Endodermal cell (in vitro differentiated cells): ENCODE measurements at regions not wholly inside any gene's neighbourhood (a gene's known extent, or its start where the extent isn't known, plus 50 kb on each side); places are given as distances from the start of the nearest gene placed in this dataset.
"Not testable (repeated sequence)": the region's sequence is repeated elsewhere in the genome, so short reads cannot be mapped to it uniquely, and the experiment has no call there.

ENCODE experiments used
- DNase-seq: peaks from one replicate; pipeline ENCODE4 v3.0.0-alpha.2; 2017
- H3K27ac ChIP-seq: 2 replicates; pipeline ENCODE4 v1.5.1; 2013; ENCODE audit warnings: mild to moderate bottlenecking, low read depth, low read length, moderate library complexity
- H3K27me3 ChIP-seq: 2 replicates; pipeline ENCODE4 v1.6.1; 2013; ENCODE audit warnings: mild to moderate bottlenecking, low read length, moderate library complexity; ENCODE audit not compliant: insufficient read depth, control insufficient read depth, poor library complexity, severe bottlenecking
- H3K36me3 ChIP-seq: 2 replicates; pipeline ENCODE4 v1.7.0; 2013; ENCODE audit warnings: mild to moderate bottlenecking, low read length, moderate library complexity; ENCODE audit not compliant: control insufficient read depth, insufficient read depth
- H3K4me1 ChIP-seq: one replicate; pipeline ENCODE4 v1.7.0; 2013; ENCODE audit warnings: low read length; ENCODE audit not compliant: control insufficient read depth, insufficient read depth
- H3K4me3 ChIP-seq: 2 replicates; pipeline ENCODE4 v1.5.1; 2013; ENCODE audit warnings: mild to moderate bottlenecking, low read length, moderate library complexity
- H3K9ac ChIP-seq: 2 replicates; pipeline ENCODE4 v1.6.1; 2013; ENCODE audit warnings: mild to moderate bottlenecking, low read length, moderate library complexity; ENCODE audit not compliant: poor library complexity, severe bottlenecking; ENCODE audit errors: extremely low read depth
- H3K9me3 ChIP-seq: 2 replicates; pipeline ENCODE4 v1.6.1; 2013; ENCODE audit warnings: mild to moderate bottlenecking, low read length, moderate library complexity; ENCODE audit not compliant: control insufficient read depth
- H3K27ac Mint-ChIP-seq: 2 replicates; pipeline ENCODE4 v1.8.0; 2020; ENCODE audit warnings: mixed read lengths
- H3K27me3 Mint-ChIP-seq: 2 replicates; pipeline ENCODE4 v1.8.0; 2021; ENCODE audit warnings: mild to moderate bottlenecking, mixed read lengths; ENCODE audit not compliant: insufficient read depth
- H3K36me3 Mint-ChIP-seq: 2 replicates; pipeline ENCODE4 v1.8.0; 2020; ENCODE audit warnings: low read depth, mixed read lengths
- H3K4me1 Mint-ChIP-seq: 2 replicates; pipeline ENCODE4 v1.8.0; 2020; ENCODE audit warnings: mixed read lengths
- H3K4me3 Mint-ChIP-seq: 2 replicates; pipeline ENCODE4 v1.8.0; 2020; ENCODE audit warnings: mild to moderate bottlenecking, moderate library complexity, mixed read lengths
- H3K9me3 Mint-ChIP-seq: 2 replicates; pipeline ENCODE4 v1.8.0; 2020; ENCODE audit warnings: mild to moderate bottlenecking, mixed read lengths
- WGBS, 2 experiments: methylation state at CpG; one replicate each; pipeline versions ENCODE4 v1.1.5 to v1.1.7; 2013; ENCODE audit warnings: missing lambda C conversion rate in 2 of 2, mixed read lengths in 1 of 2; ENCODE audit not compliant: insufficient coverage in 1 of 2, insufficient read length in 1 of 2; 5-methylcytosine and 5-hydroxymethylcytosine counted together
- TF ChIP-seq, protein P1 (sequence below): fragments of 200-600 bp; sonication (generic); conservative IDR thresholded peaks from 2 replicates; pipeline ENCODE4 v1.5.0; 2021; ENCODE audit warnings: antibody characterized with exemption, mild to moderate bottlenecking

DNA sequence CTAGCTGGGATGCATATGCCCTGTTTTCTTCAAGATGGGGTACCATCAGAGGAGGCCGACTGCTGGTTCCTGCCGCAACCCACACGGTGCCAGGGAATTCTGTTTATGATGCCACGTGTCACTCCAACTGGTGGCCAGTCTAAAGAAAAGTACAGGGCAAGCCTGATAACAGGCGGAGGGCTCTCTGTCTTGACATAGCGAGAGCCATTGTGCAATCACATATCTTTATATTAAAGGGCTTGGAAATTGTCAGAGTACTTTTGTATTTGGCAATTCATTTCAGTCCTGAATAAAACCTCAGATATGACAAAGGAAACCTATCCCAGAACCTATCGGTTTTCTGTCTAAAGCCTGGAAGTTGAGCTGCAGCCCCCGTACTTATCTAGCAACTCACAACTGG is 768.4 kb downstream of the TDRD15 start:
- Mint-ChIP-seq H3K4me3 (no peak overlapping the region), H3K36me3 (no peaks in the 10 kb centered on the region), H3K27me3 (no peaks in the 10 kb centered on the region), H3K9me3 (no peaks in the 10 kb centered on the region), H3K27ac (no peak overlapping the region), H3K4me1 (no peaks in the 10 kb centered on the region)
- H3K4me1 ChIP-seq, result no peaks in the 10 kb centered on the region
- no peaks in the 10 kb centered on the region for H3K36me3 ChIP-seq
- no peak overlapping the region for H3K27ac ChIP-seq
- no peaks in the 10 kb centered on the region for H3K27me3 ChIP-seq
- 98% methylated on average over 4 to 8 of the region's 8 CpGs for WGBS, 2 experiments
- H3K9me3 ChIP-seq, result no peaks in the 10 kb centered on the region
- DNase-seq, result no peak
- no peak overlapping the region for H3K4me3 ChIP-seq
- TF ChIP-seq, protein P1, sequence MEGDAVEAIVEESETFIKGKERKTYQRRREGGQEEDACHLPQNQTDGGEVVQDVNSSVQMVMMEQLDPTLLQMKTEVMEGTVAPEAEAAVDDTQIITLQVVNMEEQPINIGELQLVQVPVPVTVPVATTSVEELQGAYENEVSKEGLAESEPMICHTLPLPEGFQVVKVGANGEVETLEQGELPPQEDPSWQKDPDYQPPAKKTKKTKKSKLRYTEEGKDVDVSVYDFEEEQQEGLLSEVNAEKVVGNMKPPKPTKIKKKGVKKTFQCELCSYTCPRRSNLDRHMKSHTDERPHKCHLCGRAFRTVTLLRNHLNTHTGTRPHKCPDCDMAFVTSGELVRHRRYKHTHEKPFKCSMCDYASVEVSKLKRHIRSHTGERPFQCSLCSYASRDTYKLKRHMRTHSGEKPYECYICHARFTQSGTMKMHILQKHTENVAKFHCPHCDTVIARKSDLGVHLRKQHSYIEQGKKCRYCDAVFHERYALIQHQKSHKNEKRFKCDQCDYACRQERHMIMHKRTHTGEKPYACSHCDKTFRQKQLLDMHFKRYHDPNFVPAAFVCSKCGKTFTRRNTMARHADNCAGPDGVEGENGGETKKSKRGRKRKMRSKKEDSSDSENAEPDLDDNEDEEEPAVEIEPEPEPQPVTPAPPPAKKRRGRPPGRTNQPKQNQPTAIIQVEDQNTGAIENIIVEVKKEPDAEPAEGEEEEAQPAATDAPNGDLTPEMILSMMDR, result no peak
- H3K9ac ChIP-seq, result no peak overlapping the region

- no peak for DNase-seq
- Histone ChIP-seq H3K9me3 (no peaks in the 10 kb centered on the region), H3K27ac (no peak overlapping the region), H3K36me3 (no peaks in the 10 kb centered on the region), H3K9ac (no peak overlapping the region), H3K4me1 (no peaks in the 10 kb centered on the region), H3K27me3 (no peaks in the 10 kb centered on the region), H3K4me3 (no peak overlapping the region)
- 85 to 93% methylated on average over 4 to 5 of the region's 5 CpGs for WGBS, 2 experiments
- Mint-ChIP-seq H3K27me3 (no peaks in the 10 kb centered on the region), H3K9me3 (no peaks in the 10 kb centered on the region), H3K27ac (no peak overlapping the region), H3K4me1 (no peaks in the 10 kb centered on the region), H3K4me3 (no peak overlapping the region), H3K36me3 (no peaks in the 10 kb centered on the region)
- TF ChIP-seq, protein P1, result no peak
Measured at GRCh38 chr2:21895200-21895599, 771.4 kb downstream of the TDRD15 start.

GRCh38 chr2:21908712-21909380 is 785.1 kb downstream of the TDRD15 start:
- not testable (repeated sequence) for H3K27me3 ChIP-seq, H3K36me3 ChIP-seq, H3K4me1 Mint-ChIP-seq, H3K27ac Mint-ChIP-seq, H3K9ac ChIP-seq, H3K27me3 Mint-ChIP-seq, H3K27ac ChIP-seq, H3K9me3 Mint-ChIP-seq, H3K4me3 Mint-ChIP-seq, H3K9me3 ChIP-seq, H3K4me1 ChIP-seq, H3K36me3 Mint-ChIP-seq, DNase-seq, H3K4me3 ChIP-seq
- 88 to 90% methylated on average over 17 to 23 of the region's 26 CpGs for WGBS, 2 experiments
